ENCODE measurements at regions not wholly inside any gene's neighbourhood (a gene's known extent, or its start where the extent isn't known, plus 50 kb on each side); places are given as distances from the start of the nearest gene placed in this dataset.

GRCh38 chr16:75792771-75793492 is 66.6 kb upstream of the CPHXL start:
- Histone ChIP-seq H3K27ac (no peak overlapping the region), H3K4me1 (ENCODE audit: insufficient read depth) (no peaks in the 10 kb centered on the region), H3K4me3 (no peak overlapping the region), H3K36me3 (no peaks in the 10 kb centered on the region), H3K27me3 (no peaks in the 10 kb centered on the region), H3K9me3 (no peaks in the 10 kb centered on the region)
- 84 to 86% (median 84%) methylated on average over 7 of the region's 7 CpGs for WGBS, 3 donors
- TF ChIP-seq POLR2A (IDR thresholded peaks at IDR 0.05) = no peak
- no peak for TF ChIP-seq CTCF (IDR thresholded peaks at IDR 0.05)
- TF ChIP-seq EP300 (IDR thresholded peaks at IDR 0.05) = no peak
- DNase-seq = no peak
- intact Hi-C loops (cut with DNase I) = loop anchor here in 1 of 4 donors (10.0 kb wide), 1 partner anchor 1372 kb away; no protein-coding TSS in a partner anchor

- intact Hi-C loops (cut with DNase I) = loop anchor here in 1 of 4 donors (10.0 kb wide), 1 partner anchor 1371 kb away; no protein-coding TSS in a partner anchor
Measured at GRCh38 chr16:75793641-75794040, 67.4 kb upstream of the CPHXL start.

GRCh38 chr16:75794426-75794825 is 68.1 kb upstream of the CPHXL start:
- DNase-seq = no peak
- TF ChIP-seq EP300 (IDR thresholded peaks at IDR 0.05) (no peak), POLR2A (IDR thresholded peaks at IDR 0.05) (no peak), CTCF (IDR thresholded peaks at IDR 0.05) (no peak)
- Histone ChIP-seq H3K27me3 (no peaks in the 10 kb centered on the region), H3K4me1 (ENCODE audit: insufficient read depth) (no peaks in the 10 kb centered on the region), H3K27ac (no peak overlapping the region), H3K4me3 (no peak overlapping the region), H3K36me3 (no peaks in the 10 kb centered on the region), H3K9me3 (no peaks in the 10 kb centered on the region)
- intact Hi-C loops (cut with DNase I) = loop anchor here in 1 of 4 donors (10.0 kb wide), 1 partner anchor 1370 kb away; no protein-coding TSS in a partner anchor
- 69 to 71% (median 70%) methylated on average over 4 of the region's 4 CpGs for WGBS, 3 donors

More at GRCh38 chr16:75793641-75794040, 67.4 kb upstream of the CPHXL start:
- 52 to 58% (median 57%) methylated on average over 4 of the region's 4 CpGs for WGBS, 3 donors
- no peak overlapping the region for H3K27ac ChIP-seq
- DNase-seq = no peak
- no peak overlapping the region for H3K4me3 ChIP-seq
- no peaks in the 10 kb centered on the region for H3K9me3 ChIP-seq
- no peaks in the 10 kb centered on the region for H3K27me3 ChIP-seq
- no peaks in the 10 kb centered on the region for H3K36me3 ChIP-seq
- TF ChIP-seq EP300 (IDR thresholded peaks at IDR 0.05) = no peak
- TF ChIP-seq POLR2A (IDR thresholded peaks at IDR 0.05) = no peak
- TF ChIP-seq CTCF (IDR thresholded peaks at IDR 0.05) = no peak
- no peaks in the 10 kb centered on the region for H3K4me1 ChIP-seq (ENCODE audit: insufficient read depth)

GRCh38 chr16:75798714-75799113 is 72.4 kb upstream of the CPHXL start:
- no peak for TF ChIP-seq EP300 (IDR thresholded peaks at IDR 0.05)
- TF ChIP-seq CTCF (IDR thresholded peaks at IDR 0.05) = no peak
- TF ChIP-seq POLR2A (IDR thresholded peaks at IDR 0.05) = no peak
- intact Hi-C loops (cut with DNase I) = loop anchor here in 1 of 4 donors (10.0 kb wide), 1 partner anchor 1366 kb away; no protein-coding TSS in a partner anchor
- H3K36me3 ChIP-seq = no peaks in the 10 kb centered on the region
- no peak for DNase-seq
- H3K4me1 ChIP-seq (ENCODE audit: insufficient read depth) = peaks cover 2% of the 10 kb centered on the region
- 72 to 74% (median 73%) methylated on average over 4 of the region's 4 CpGs for WGBS, 3 donors
- H3K4me3 ChIP-seq = no peak overlapping the region
- no peaks in the 10 kb centered on the region for H3K27me3 ChIP-seq
- H3K27ac ChIP-seq = no peak overlapping the region
- no peaks in the 10 kb centered on the region for H3K9me3 ChIP-seq
